ENCODE measurements at regions not wholly inside any gene's neighbourhood (a gene's known extent, or its start where the extent isn't known, plus 50 kb on each side); places are given as distances from the start of the nearest gene placed in this dataset.

GRCh38 chr10:63833411-63834060 is 312.3 kb downstream of the REEP3 start:
- Histone ChIP-seq H3K9me3 (ENCODE audit: low read depth) (no peaks in the 10 kb centered on the region), H4K20me1 (ENCODE audit: insufficient read depth, poor library complexity, severe bottlenecking) (no peaks in the 10 kb centered on the region), H3K79me2 (no peaks in the 10 kb centered on the region), H3K4me1 (ENCODE audit: insufficient read depth) (no peaks in the 10 kb centered on the region), H3K4me3 (no peak overlapping the region), H3K27me3 (no peaks in the 10 kb centered on the region), H3K4me2 (no peak overlapping the region), H3K36me3 (replicated peaks; ENCODE audit: insufficient read depth, low read depth) (no peaks in the 10 kb centered on the region), H3K27ac (no peak overlapping the region), H3K9me2 (replicated peaks; ENCODE audit: insufficient read depth) (no peaks in the 10 kb centered on the region), H2AFZ (no peak overlapping the region)
- WGBS (ENCODE audit: low lambda C conversion rate, missing lambda C conversion rate) = 76% methylated on average over 5 of the region's 5 CpGs
- no peak for TF ChIP-seq CTCF (IDR thresholded peaks at IDR 0.05; ENCODE audit: poor library complexity)
- TF ChIP-seq EZH2 (IDR thresholded peaks at IDR 0.05; ENCODE audit: borderline replicate concordance) = no peak
- TF ChIP-seq EZH2phosphoT487 (IDR thresholded peaks at IDR 0.05; ENCODE audit: low read depth, severe bottlenecking, unreplicated experiment) = no peak
- DNase-seq (ENCODE audit: low spot score) = no peak

GRCh38 chr10:63836666-63837442 is 315.7 kb downstream of the REEP3 start:
- Histone ChIP-seq H3K27me3 (no peaks in the 10 kb centered on the region), H2AFZ (no peak overlapping the region), H4K20me1 (ENCODE audit: insufficient read depth, poor library complexity, severe bottlenecking) (no peaks in the 10 kb centered on the region), H3K27ac (no peak overlapping the region), H3K36me3 (replicated peaks; ENCODE audit: insufficient read depth, low read depth) (no peaks in the 10 kb centered on the region), H3K79me2 (no peaks in the 10 kb centered on the region), H3K4me3 (no peak overlapping the region), H3K9me2 (replicated peaks; ENCODE audit: insufficient read depth) (no peaks in the 10 kb centered on the region), H3K4me2 (no peak overlapping the region), H3K9me3 (ENCODE audit: low read depth) (no peaks in the 10 kb centered on the region), H3K4me1 (ENCODE audit: insufficient read depth) (no peaks in the 10 kb centered on the region)
- no peak for DNase-seq (ENCODE audit: low spot score)
- no peak for TF ChIP-seq EZH2 (IDR thresholded peaks at IDR 0.05; ENCODE audit: borderline replicate concordance)
- TF ChIP-seq EZH2phosphoT487 (IDR thresholded peaks at IDR 0.05; ENCODE audit: low read depth, severe bottlenecking, unreplicated experiment) = no peak
- TF ChIP-seq CTCF (IDR thresholded peaks at IDR 0.05; ENCODE audit: poor library complexity) = no peak
- WGBS (ENCODE audit: low lambda C conversion rate, missing lambda C conversion rate) = 98% methylated on average over 4 of the region's 4 CpGs

GRCh38 chr10:63841761-63842160 is 320.6 kb downstream of the REEP3 start:
- WGBS (ENCODE audit: low lambda C conversion rate, missing lambda C conversion rate) = 93% methylated on average over 5 of the region's 5 CpGs
- no peak overlapping the region for H3K4me2 ChIP-seq
- TF ChIP-seq EZH2 (IDR thresholded peaks at IDR 0.05; ENCODE audit: borderline replicate concordance) (no peak), EZH2phosphoT487 (IDR thresholded peaks at IDR 0.05; ENCODE audit: low read depth, severe bottlenecking, unreplicated experiment) (no peak), CTCF (IDR thresholded peaks at IDR 0.05; ENCODE audit: poor library complexity) (no peak)
- H2AFZ ChIP-seq = no peak overlapping the region
- H3K27me3 ChIP-seq = no peaks in the 10 kb centered on the region
- H4K20me1 ChIP-seq (ENCODE audit: insufficient read depth, poor library complexity, severe bottlenecking) = no peaks in the 10 kb centered on the region
- H3K27ac ChIP-seq = no peak overlapping the region
- H3K9me2 ChIP-seq (replicated peaks; ENCODE audit: insufficient read depth) = no peaks in the 10 kb centered on the region
- no peaks in the 10 kb centered on the region for H3K9me3 ChIP-seq (ENCODE audit: low read depth)
- DNase-seq (ENCODE audit: low spot score) = no peak
- H3K36me3 ChIP-seq (replicated peaks; ENCODE audit: insufficient read depth, low read depth) = no peaks in the 10 kb centered on the region
- H3K4me1 ChIP-seq (ENCODE audit: insufficient read depth) = no peaks in the 10 kb centered on the region
- H3K79me2 ChIP-seq = no peaks in the 10 kb centered on the region
- no peak overlapping the region for H3K4me3 ChIP-seq

Measured in hepatocyte (in vitro differentiated cells).